ENCODE measurements at regions not wholly inside any gene's neighbourhood (a gene's known extent, or its start where the extent isn't known, plus 50 kb on each side); places are given as distances from the start of the nearest gene placed in this dataset.
"Not testable (repeated sequence)": the region's sequence is repeated elsewhere in the genome, so short reads cannot be mapped to it uniquely, and the experiment has no call there.

DNA sequence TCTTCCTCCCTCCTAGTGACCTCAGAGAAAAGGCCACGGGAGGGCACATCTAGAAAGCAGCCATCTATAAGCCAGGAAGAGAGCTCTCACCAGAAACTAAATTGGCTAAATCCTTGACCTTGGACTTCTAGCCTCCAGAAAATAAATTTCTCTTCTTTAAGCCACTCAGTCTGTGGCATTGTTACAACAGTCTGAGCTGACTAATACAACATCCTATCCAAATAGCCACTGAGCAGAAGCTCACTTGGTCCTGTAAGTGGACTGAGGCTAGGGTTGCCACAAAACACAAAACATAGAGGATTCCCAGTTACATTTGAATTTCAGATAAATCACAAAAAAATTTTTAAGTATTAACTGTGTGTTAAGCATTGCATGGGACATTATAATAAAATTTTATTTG lies 383.4 kb downstream of the MLLT3 start:
- no peak for DNase-seq (ENCODE audit: low read depth)

DNA sequence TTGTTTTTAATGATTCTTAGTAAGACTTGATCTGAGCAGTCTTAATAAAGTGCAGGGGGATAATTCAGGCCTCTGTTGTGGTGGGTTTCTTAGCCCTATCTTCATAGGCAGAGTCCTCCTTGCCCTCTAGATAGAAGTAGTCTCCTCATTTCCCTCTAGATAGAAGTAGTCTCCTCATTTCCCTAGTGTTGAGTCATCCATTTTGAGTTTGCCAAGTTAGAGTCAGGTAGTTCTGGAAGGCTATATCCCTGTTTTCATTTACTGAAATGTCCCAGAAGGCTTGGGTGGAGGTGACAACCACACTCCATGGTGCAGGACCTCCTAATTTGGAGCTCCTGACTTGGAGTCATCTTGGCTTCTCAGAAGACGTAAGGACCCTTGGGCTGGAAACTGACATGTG lies 384.6 kb downstream of the MLLT3 start:
- DNase-seq (ENCODE audit: low read depth) = no peak

DNA sequence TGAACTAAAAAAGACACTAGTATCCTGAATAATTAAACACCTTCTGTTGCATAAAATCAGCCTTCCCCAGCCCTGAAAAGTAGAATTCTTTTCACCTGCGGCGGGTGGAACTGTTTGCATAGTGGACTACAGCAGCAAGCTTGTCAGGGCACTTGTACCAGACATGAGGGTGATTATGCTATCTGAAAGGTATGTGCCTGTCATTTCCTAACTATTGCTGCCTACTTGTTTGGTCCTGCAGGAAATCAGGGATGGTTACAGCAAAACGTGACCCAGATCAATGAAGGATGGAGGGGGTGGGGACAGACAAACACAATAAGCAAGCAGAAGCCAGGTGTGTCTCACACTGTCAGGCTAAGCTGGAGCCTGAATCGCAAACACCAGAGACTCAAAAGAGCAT lies 385.6 kb downstream of the MLLT3 start:
- DNase-seq (ENCODE audit: low read depth) = no peak

DNA sequence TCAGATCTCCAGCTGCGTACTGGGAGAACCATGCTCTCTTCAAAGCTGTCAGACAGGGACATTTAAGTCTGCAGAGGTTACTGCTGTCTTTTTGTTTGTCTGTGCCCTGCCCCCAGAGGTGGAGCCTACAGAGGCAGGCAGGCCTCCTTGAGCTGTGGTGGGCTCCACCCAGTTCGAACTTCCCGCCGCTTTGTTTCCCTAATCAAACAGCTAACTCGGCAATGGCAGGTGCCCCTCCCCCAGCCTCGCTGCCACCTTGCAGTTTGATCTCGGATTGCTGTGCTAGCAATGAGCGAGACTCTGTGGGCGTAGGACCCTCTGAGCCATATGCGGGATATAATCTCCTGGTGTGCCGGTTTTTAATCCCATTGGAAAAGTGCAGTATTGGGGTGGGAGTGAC lies 387.1 kb downstream of the MLLT3 start:
- DNase-seq (ENCODE audit: low read depth) = not testable (repeated sequence)

DNA sequence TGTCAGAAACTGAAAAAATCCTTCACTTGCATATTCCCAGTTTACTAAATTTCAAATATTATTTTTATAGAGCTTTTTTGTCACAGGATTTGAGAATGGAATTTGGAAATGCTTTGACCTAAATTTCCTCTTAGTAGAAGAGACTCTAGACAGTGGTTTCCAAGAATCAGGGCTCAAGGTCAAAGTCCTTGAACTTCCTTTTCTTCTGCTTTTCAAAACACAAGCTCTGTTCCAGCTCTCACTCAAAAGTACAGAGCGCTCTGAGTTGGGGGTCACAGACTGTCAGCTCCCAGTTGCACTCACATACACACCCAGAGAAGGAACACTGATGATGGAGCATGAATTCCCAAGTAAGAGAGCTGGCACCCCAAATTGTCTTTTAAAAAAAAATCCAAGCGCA lies 394.2 kb downstream of the MLLT3 start:
- no peak for DNase-seq (ENCODE audit: low read depth)

DNA sequence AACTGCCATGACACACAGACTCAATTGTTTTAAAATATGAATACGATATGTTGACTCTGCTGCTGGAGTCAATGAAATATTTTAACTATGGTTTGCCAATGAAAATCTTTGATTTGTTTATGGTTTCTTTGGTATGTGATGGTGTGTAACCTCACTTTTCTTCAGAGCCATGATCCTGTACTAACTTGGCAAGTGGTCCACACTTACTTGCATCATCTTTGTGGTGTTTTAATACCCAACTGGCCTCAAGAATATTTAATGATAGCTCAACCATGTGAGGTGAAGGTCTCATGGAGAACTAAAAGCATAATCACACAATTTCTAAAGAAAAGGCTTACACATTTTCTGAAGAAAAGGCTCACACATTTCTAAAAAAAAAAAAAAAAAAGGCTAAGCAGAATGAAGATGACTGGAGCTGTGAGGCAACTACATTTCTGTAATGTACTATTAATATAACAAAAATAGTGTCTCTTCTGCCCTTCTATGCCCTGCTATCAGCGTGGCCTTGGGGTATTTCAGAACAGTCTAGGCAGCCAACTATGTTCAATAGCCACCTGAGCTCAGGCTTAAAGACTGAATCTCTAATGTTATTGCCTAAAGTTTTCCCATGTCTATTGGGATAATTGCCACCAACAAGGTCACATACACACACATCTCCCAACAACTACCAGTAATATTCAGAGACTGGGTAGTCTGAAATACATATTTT lies 395.0 kb downstream of the MLLT3 start:
- no peak for DNase-seq (ENCODE audit: low read depth)

DNA sequence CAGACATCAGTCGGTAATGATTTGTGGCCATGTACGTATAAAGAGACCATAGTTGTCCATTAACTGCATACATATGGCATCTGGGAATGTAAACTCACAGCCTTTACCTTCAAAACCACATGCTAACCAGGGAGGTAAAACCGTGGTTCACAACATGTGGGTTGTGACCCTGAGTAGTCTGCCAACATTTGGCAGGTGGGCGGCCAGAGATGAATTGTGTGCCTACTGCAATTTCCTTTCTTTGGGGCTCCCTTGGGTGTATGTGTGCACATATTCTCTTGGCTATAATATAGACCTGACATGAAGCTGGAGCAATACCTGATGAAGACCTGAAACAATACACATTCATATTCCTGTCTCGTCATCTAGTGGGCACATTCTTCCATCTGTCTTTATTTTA lies 396.0 kb downstream of the MLLT3 start:
- no peak for DNase-seq (ENCODE audit: low read depth)

DNA sequence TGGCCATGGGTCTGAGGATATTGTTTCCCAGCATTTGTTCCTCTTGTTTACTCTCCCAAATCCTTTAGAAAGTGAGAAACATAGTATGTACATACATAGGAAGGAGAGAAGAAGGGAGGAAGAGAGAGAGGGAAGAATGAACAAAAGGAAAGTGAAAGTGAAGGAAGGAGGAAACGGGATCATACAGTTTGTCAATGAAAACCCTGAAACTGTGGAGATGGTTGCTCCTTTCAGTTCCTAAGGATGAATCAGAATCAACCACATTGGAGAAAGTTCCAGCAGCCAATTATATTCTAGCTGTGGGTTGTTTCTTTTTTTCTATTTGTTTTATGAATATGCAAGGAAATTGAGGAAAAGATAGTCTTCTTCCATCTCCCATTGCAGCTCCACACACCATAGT lies 396.5 kb downstream of the MLLT3 start:
- no peak for DNase-seq (ENCODE audit: low read depth)

DNA sequence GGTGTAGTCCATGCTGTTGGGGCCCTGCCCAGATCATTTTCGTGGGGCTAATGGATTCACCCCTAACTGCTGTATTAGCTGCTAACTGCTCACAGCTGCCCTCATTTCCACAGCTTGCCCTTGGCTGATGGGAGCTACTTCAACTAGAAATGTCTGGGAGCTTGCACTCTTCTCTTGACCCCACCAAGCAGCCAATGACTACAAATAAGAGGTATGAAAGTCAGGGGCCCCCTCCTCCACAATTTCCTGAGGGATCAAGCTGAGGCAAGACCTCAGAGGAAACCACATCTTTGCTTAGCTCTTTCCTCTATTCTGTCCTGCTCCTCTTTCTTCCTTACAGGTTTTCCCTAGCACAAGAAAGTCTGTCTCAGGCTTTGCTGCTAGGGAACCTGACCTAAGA lies 397.5 kb downstream of the MLLT3 start:
- no peak for DNase-seq (ENCODE audit: low read depth)

DNA sequence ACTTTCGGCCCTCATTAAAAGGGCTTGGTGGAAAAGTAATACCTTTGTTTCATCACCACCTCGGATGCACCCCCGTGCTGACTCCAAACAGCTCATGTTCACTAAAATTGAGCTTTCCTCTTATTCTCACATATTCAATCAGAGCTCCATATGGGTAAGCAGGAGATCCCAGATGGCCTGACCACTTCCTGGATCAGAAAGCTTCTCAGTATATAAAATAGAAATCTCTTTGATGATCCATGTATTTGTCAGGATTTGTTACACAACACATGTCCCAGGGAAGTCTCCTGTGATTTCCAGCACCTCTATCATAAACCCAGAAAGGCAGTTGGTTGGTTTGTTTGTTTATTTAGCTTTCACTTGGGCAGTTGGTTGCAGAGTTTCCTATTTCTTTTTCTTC lies 402.0 kb downstream of the MLLT3 start:
- no peak for DNase-seq (ENCODE audit: low read depth)

DNA sequence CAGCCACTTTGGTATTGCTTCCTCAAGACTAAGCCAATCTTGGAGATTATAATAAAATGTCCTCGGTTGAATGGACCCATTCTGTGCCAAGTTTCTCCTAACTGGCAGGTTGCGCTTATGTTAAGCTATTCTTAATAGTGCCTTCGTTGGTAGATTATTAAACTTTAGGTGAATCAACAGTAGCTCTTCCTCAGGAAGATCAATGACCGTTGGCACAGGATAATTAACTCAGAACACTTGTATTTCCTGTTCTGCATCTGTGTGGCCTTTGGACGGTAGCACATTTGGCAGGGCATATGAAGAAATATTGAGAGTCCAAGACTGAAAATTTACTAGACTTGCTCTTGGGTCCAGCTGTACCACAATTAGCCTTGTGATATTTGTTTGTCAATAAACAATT lies 402.9 kb downstream of the MLLT3 start:
- DNase-seq (ENCODE audit: low read depth) = no peak

DNA sequence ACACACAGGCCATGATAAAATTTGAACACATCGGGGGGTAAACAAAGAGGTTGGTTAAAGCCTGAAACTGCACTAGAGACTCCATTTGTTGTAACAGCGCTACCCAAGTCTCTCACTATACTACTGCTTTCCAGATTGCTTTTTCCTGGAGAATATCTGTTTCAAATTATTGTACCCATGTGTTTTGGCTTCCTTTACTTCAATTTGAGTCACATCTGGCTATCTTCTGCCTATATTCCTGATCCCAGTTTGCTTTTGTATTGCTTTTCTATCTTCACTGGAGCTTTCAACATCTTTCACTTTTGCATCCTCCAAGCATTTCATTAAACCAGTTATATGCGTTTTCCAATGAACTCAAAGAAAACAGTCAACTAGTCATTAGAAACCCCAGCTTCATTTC lies 404.7 kb downstream of the MLLT3 start:
- DNase-seq (ENCODE audit: low read depth) = no peak

DNA sequence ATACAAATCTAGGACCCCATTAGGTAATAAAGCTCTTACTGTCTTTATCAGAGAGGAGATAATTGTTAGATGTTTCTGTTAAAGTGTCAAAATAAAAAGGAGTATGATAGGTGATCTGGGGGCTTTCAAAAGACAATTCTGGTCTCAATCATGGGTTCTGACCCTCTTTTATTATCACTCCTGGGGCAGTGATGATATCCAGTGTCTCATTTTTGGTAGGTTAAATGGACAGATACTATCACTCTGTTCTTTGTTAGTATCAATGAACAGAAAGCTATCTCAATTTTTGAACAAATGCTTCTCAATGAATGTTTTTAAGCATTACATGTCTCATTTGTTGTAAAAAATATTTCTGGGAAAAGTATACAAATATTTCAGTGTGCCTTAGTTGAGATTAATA lies 405.9 kb downstream of the MLLT3 start:
- DNase-seq (ENCODE audit: low read depth) = no peak

DNA sequence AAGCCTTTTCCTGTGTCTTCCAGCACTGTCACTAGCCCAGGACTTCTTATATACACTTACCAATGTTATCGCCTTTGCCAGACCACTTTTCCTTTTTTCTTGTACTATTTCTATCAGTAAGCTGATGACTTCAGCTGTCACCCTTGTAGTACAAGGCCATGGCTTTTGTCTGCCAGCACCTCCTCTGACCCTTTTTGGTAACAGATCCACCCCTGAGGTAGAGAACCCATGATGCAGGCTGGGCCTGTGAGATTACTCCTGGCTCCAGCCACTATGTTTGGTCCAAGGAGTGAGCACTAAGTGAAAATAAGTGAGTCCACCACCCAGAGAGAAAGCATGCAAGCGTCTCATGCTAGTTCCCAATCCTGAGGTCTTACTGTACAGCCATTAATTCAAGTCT lies 406.7 kb downstream of the MLLT3 start:
- no peak for DNase-seq (ENCODE audit: low read depth)

DNA sequence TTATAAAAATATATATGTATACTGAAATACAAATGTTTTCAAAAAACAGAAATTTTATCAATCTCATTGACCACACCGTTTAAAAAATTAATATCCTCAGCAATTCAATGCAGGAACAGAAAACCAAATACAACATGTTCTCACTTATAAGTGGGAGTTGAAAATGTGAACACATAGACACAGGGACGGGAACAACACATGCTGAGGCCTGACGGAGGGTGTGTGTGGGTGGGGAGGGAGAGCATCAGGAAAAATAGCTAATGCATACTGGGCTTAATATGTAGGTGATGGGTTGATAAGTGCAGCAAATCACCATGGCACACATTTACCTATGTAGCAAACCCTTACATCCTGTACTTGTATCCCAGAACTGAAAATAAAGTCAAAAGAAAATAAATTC lies 409.5 kb downstream of the MLLT3 start:
- no peak for DNase-seq (ENCODE audit: low read depth)

DNA sequence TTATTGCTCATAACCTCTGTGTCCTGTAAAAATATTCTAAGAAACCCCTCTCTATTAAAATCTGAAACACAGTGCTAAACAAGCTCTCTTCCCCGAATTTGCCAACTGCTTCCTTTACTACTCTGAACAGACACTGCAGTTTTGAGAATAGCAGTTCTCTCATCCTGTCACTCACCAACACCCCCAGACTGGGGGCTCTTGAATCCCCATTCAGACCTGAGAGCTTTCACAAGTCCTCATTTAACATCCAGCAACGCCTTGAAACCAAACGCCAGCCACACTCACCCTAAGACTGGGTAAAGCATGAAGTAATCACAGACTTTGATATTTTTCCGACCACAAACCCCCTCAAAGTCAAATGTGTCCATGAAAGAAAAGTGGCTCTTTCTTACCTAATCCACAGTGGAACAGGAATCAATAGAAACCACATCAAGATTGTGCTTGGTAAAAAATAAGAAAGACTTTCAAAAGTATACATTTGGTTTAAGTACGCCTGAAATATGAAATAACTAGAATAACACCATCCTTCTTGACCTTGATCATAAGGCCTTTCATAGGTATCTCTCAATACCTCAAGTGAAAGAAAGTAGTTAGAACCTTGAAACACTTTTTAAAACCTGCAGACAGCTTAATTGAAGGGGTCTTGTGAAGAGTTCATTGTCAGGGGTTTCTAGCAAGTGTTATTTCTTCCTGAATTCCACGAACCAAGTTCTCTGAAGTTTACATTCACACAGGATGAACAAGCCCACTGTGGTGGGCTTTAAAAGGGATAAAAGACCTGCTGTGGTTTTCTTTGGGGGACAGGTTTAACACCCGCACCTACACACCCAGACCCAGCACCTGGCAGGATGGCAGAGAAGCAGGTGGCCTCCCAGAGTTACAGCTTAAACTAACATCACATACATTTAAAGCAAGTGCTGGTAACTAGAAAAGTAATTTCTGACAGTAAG lies 412.6 kb downstream of the MLLT3 start:
- DNase-seq (ENCODE audit: low read depth) = no peak

DNA sequence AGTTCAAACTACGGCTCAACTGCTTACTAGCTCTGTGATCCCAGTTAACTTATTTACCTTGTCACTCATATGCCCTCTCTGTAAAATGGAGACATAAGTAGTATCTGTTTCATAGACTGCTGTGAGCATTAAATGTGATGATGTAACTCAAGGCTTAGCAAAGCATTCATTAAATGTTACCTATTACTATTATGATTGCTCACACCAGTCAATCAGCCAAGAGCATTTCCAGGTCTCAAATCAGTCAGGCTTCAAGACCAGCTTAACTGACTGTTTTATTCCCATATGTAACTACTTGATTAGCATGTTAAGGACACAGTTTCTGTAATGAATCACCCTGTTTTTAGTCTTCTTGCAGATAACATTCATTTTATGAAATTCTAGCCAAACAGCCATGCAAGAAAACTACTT lies 413.3 kb downstream of the MLLT3 start:
- DNase-seq (ENCODE audit: low read depth) = no peak

DNA sequence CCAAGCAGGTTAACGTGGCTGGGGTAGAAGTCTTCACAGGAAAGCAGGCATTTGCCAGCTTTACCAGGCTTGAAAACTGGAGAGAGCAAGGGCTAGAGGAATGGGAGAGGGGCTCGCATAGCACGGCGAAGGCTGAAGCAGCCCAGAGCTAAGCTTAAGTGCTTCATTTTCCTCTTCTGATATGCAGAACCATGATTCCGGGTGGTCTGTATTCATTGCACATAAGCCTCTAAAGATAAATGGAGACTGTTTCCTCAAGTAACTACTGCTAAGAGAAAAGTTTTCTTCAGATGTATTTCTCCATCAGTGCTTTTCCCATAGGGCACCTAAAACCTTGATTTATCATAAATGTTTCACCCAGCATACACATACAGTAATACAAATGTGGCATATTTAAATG lies 414.1 kb downstream of the MLLT3 start:
- DNase-seq (ENCODE audit: low read depth) = no peak

DNA sequence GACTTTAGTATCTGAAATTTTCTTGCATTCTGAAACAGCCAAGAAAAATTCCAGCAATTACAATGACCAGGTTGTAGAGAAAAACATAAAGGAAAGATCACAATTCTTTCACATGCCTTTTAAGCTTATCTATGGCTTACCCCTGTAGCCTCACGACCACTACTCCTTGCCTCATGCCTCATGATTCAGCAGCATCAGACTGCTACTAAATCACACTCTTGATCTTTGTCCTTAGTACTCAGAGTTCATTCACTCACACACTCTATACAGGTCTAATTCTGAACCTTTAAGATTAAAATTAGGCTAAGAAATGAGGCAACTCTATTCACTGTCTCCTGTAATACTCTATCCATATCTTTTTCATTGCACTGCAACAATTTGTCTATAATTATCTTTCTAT lies 415.1 kb downstream of the MLLT3 start:
- no peak for DNase-seq (ENCODE audit: low read depth)

DNA sequence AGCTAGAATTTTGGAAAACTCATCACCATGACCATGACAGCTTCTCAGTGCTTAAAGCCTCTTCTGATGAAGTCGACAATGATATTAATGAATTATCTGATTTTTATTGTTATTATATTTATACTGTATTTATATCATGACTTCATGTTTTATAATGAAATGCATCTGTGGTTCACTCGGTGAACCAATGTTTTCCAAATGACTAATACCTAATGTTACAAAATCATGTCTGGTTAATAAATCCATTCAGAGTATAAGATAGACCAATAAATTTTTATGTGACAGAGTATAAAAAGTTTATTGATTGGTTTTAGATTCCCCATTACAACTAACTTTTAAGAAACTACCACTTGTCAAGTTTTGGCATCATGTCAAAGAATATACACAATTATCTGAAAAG lies 416.5 kb downstream of the MLLT3 start:
- no peak for DNase-seq (ENCODE audit: low read depth)

DNA sequence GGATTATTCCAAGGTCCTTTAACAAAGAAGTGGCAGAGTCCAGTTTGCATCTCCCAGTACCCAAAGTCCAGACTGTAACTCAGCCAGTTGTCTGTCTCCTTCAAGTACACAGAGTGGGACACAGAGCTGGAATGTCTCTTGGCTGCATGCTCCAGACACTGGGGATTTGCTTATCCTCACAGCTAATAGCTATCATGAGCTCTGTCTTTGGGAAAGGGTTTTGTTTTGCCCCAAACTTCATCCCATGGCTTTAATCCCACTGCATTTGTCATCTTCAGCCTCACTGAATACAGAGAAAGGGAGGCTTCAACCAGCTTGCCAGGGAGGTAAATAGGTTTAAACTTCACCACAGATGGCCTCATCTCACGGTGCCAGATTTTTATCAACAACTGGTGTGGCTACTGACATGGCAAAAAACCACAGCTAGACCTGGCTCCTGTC lies 412.2 kb upstream of the SLC24A2 start:
- DNase-seq (ENCODE audit: low read depth) = no peak

DNA sequence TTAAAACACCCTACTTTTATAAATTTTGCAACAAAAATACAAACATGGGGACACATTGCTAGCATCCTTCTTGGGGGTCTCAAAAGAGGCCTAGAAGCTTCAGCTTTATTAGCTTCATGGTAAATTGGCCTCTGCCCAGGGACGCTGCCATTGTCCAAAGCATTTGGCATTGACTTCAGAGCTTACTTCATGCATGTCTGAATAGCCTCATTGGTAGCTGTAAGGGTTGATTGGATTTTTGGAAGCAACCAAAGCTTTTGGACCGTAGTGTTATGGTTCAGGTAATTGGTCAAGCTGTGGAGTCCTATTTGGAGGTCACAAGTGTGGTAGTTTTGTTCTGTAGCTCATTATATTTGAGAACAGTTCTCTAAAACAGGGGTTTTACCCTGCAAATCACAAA lies 411.7 kb upstream of the SLC24A2 start:
- DNase-seq (ENCODE audit: low read depth) = no peak

DNA sequence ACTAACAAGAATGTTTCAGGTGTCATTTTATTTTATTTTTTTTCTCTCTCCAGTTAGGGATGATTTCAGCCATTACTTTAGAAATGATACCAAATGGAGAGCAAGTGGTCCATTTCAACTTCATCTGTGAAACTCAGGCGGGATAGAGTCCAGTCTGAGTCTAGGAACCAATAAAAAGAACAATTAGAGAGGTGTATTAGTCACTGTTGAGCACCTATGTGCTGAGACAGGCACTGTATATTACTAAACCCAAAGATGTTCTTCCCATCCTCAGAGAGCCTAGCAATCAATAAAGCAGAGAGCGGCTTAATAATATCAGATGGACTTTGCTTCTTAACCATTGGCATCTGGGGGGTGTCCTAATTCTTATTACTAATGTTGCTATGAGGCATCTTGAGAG lies 410.3 kb upstream of the SLC24A2 start:
- DNase-seq (ENCODE audit: low read depth) = no peak

All from HS-27A (cell line).